ENCODE measurements at regions not wholly inside any gene's neighbourhood (a gene's known extent, or its start where the extent isn't known, plus 50 kb on each side); places are given as distances from the start of the nearest gene placed in this dataset.

- DNase-seq (ENCODE audit: low spot score), result no peak
Measured at GRCh38 chr2:41881249-41881648, 166.6 kb upstream of the PKDCC start.

- DNase-seq (ENCODE audit: low spot score), result no peak
Measured at GRCh38 chr2:41884718-41885117, 163.1 kb upstream of the PKDCC start.

GRCh38 chr2:41886145-41886664 lies 161.6 kb upstream of the PKDCC start:
- no peak for DNase-seq (ENCODE audit: low spot score)

GRCh38 chr2:41886757-41887156 lies 161.1 kb upstream of the PKDCC start:
- DNase-seq (ENCODE audit: low spot score), result no peak

- no peak for DNase-seq (ENCODE audit: low spot score)
Measured at GRCh38 chr2:41890341-41890740, 157.5 kb upstream of the PKDCC start.

- DNase-seq (ENCODE audit: low spot score), result no peak
Measured at GRCh38 chr2:41892476-41892875, 155.3 kb upstream of the PKDCC start.

GRCh38 chr2:41894563-41895333 lies 153.1 kb upstream of the PKDCC start:
- DNase-seq (ENCODE audit: low spot score), result no peak

- no peak for DNase-seq (ENCODE audit: low spot score)
Measured at GRCh38 chr2:41895334-41895664, 152.5 kb upstream of the PKDCC start.

GRCh38 chr2:41896186-41896846 lies 151.5 kb upstream of the PKDCC start:
- no peak for DNase-seq (ENCODE audit: low spot score)

GRCh38 chr2:41899189-41899588 lies 148.6 kb upstream of the PKDCC start:
- no peak for DNase-seq (ENCODE audit: low spot score)

- DNase-seq (ENCODE audit: low spot score), result no peak
Measured at GRCh38 chr2:41900101-41900577, 147.7 kb upstream of the PKDCC start.

- DNase-seq (ENCODE audit: low spot score), result no peak
Measured at GRCh38 chr2:41902897-41903296, 144.9 kb upstream of the PKDCC start.

GRCh38 chr2:41903474-41904135 lies 144.2 kb upstream of the PKDCC start:
- DNase-seq (ENCODE audit: low spot score), result no peak

GRCh38 chr2:41904459-41904858 lies 143.4 kb upstream of the PKDCC start:
- no peak for DNase-seq (ENCODE audit: low spot score)

- DNase-seq (ENCODE audit: low spot score), result no peak
Measured at GRCh38 chr2:41905597-41906337, 142.1 kb upstream of the PKDCC start.

GRCh38 chr2:41906338-41906725 lies 141.5 kb upstream of the PKDCC start:
- no peak for DNase-seq (ENCODE audit: low spot score)

- no peak for DNase-seq (ENCODE audit: low spot score)
Measured at GRCh38 chr2:41907141-41907540, 140.7 kb upstream of the PKDCC start.

GRCh38 chr2:41907771-41908207 lies 140.0 kb upstream of the PKDCC start:
- DNase-seq (ENCODE audit: low spot score), result no peak

GRCh38 chr2:41908349-41908748 lies 139.5 kb upstream of the PKDCC start:
- no peak for DNase-seq (ENCODE audit: low spot score)

- no peak for DNase-seq (ENCODE audit: low spot score)
Measured at GRCh38 chr2:41909584-41909983, 138.2 kb upstream of the PKDCC start.

- DNase-seq (ENCODE audit: low spot score), result no peak
Measured at GRCh38 chr2:41910126-41910525, 137.7 kb upstream of the PKDCC start.

GRCh38 chr2:41911033-41911432 lies 136.8 kb upstream of the PKDCC start:
- no peak for DNase-seq (ENCODE audit: low spot score)

Measured in ureter (tissue), 1 donor.